Right lobe of liver (tissue), 4 donors: ENCODE measurements at regions not wholly inside any gene's neighbourhood (a gene's known extent, or its start where the extent isn't known, plus 50 kb on each side); places are given as distances from the start of the nearest gene placed in this dataset.

Experiments
- CTCF ChIP-seq, 4 donors: fragments of 200-600 bp in 3 of 4; fragments of 450-650 bp in 1 of 4; IDR thresholded peaks; one replicate each; pipeline versions ENCODE4 v1.5.1 to v1.8.0; 2016 to 2022; ENCODE audit warnings: antibody characterized with exemption in 4 of 4, mild to moderate bottlenecking in 2 of 4
- POLR2A ChIP-seq: fragments of 450-650 bp; IDR thresholded peaks from one replicate; pipeline ENCODE4 v1.6.1; 2017; ENCODE audit warnings: antibody characterized with exemption, mild to moderate bottlenecking
- donor health status: DM: no; HTN: no; CAD: no.
- donor health status: DM: no; HTN: no; CAD: no.
- donor health status: DM: no; HTN: yes; CAD: no.

GRCh38 chr7:101708223-101708622 is 79.1 kb upstream of the MYL10 start:
- TF ChIP-seq CTCF (IDR thresholded peaks at IDR 0.05): no peak
- no peak for TF ChIP-seq POLR2A
